OCI-LY1 (cell line): ENCODE measurements at regions not wholly inside any gene's neighbourhood (a gene's known extent, or its start where the extent isn't known, plus 50 kb on each side); places are given as distances from the start of the nearest gene placed in this dataset.

Experiments used
- H2AFZ ChIP-seq: fragments of 200-600 bp; sonication (generic), shearing (Covaris generic); 2 replicates; pipeline ENCODE4 v1.6.0; 2014; ENCODE audit warnings: antibody characterized with exemption, mild to moderate bottlenecking, low read length
- H3F3A ChIP-seq: fragments of 200-600 bp; sonication (generic), shearing (Covaris generic); 2 replicates; pipeline ENCODE4 v1.6.0; 2014; ENCODE audit warnings: mild to moderate bottlenecking, antibody characterized with exemption, low read length, moderate library complexity; ENCODE audit not compliant: insufficient read depth
- H3K27ac ChIP-seq: fragments of 200-600 bp; sonication (generic); 2 replicates; pipeline ENCODE4 v1.5.1; 2014; ENCODE audit warnings: low read length, mixed run types, mild to moderate bottlenecking, low read depth; ENCODE audit not compliant: poor library complexity, severe bottlenecking
- H3K27me3 ChIP-seq: fragments of 200-600 bp; sonication (generic); 2 replicates; pipeline ENCODE4 v1.6.0; 2014; ENCODE audit warnings: antibody characterized with exemption, mild to moderate bottlenecking, low read length, moderate library complexity; ENCODE audit not compliant: insufficient read depth
- H3K36me3 ChIP-seq: fragments of 200-600 bp; sonication (generic); 2 replicates; pipeline ENCODE4 v1.6.1; 2014; ENCODE audit warnings: mild to moderate bottlenecking, antibody characterized with exemption, low read length, moderate library complexity, mixed read lengths; ENCODE audit not compliant: insufficient read depth
- H3K4me1 ChIP-seq: fragments of 200-600 bp; sonication (generic); 2 replicates; pipeline ENCODE4 v1.5.1; 2014; ENCODE audit warnings: mild to moderate bottlenecking, low read length, moderate library complexity; ENCODE audit not compliant: insufficient read depth, severe bottlenecking
- H3K4me2 ChIP-seq: fragments of 200-600 bp; sonication (generic), shearing (Covaris generic); 2 replicates; pipeline ENCODE4 v1.6.1; 2014; ENCODE audit warnings: low read length
- H3K4me3 ChIP-seq: fragments of 200-600 bp; sonication (generic); 2 replicates; pipeline ENCODE4 v1.5.1; 2014; ENCODE audit warnings: low read length, low read depth, mild to moderate bottlenecking, mixed read lengths; ENCODE audit not compliant: poor library complexity, severe bottlenecking
- H3K79me2 ChIP-seq: fragments of 200-600 bp; shearing (Covaris generic); 2 replicates; pipeline ENCODE4 v1.6.1; 2016; ENCODE audit warnings: mixed run types, low read length, mixed read lengths; ENCODE audit not compliant: insufficient read depth
- H3K9ac ChIP-seq: fragments of 200-600 bp; sonication (generic), shearing (Covaris generic); 2 replicates; pipeline ENCODE4 v1.6.1; 2014; ENCODE audit warnings: mild to moderate bottlenecking, low read length, mixed read lengths
- H3K9me2 ChIP-seq: fragments of 200-600 bp; sonication (generic), shearing (Covaris generic); 2 replicates; pipeline ENCODE4 v1.6.1; 2014; ENCODE audit warnings: low read depth, mild to moderate bottlenecking, low read length, mixed read lengths
- H3K9me3 ChIP-seq: fragments of 200-600 bp; shearing (Covaris generic); 2 replicates; pipeline ENCODE4 v1.6.1; 2014; ENCODE audit warnings: low read length, mixed read lengths
- H4K20me1 ChIP-seq: fragments of 200-600 bp; sonication (generic), shearing (Covaris generic); 2 replicates; pipeline ENCODE4 v1.6.0; 2016; ENCODE audit warnings: mild to moderate bottlenecking, low read length; ENCODE audit not compliant: insufficient read depth
- EZH2 ChIP-seq: fragments of 200-600 bp; sonication (generic), shearing (Covaris generic); IDR thresholded peaks from 2 replicates; pipeline ENCODE4 v1.8.0; 2017; ENCODE audit warnings: borderline replicate concordance, mixed run types, mild to moderate bottlenecking, antibody characterized with exemption, low read length, moderate library complexity, mixed read lengths
- TF ChIP-seq, protein P1 (sequence below): fragments of 200-600 bp; sonication (generic), shearing (Covaris generic); IDR thresholded peaks from 2 replicates; pipeline ENCODE4 v1.5.1; 2017; ENCODE audit warnings: mild to moderate bottlenecking, antibody characterized with exemption, low read length, moderate library complexity, mixed read lengths

DNA sequence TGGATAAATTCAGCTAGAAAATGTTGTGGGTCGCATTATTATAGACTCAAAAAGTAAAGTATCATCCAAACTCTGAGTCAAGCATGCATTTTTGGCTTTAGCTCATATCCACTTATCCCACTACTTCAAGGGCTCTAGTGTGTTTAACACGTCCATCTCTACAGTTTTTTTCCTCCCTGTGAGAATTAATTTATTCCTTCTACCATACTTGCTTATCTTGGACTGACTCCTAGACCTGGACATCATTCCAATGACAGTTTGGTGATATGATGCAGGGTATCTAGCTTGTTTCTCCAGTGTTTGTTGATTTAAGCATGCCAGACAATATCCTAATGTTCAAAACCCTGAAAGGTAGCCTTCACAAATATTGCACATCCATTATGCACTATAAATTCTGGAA lies 1037.1 kb upstream of the INTU start:
- H3K9ac ChIP-seq = no peak overlapping the region
- no peaks in the 10 kb centered on the region for H3K79me2 ChIP-seq
- H3K4me3 ChIP-seq = no peak overlapping the region
- H2AFZ ChIP-seq = no peak overlapping the region
- H3K4me1 ChIP-seq = no peaks in the 10 kb centered on the region
- TF ChIP-seq, protein P1, sequence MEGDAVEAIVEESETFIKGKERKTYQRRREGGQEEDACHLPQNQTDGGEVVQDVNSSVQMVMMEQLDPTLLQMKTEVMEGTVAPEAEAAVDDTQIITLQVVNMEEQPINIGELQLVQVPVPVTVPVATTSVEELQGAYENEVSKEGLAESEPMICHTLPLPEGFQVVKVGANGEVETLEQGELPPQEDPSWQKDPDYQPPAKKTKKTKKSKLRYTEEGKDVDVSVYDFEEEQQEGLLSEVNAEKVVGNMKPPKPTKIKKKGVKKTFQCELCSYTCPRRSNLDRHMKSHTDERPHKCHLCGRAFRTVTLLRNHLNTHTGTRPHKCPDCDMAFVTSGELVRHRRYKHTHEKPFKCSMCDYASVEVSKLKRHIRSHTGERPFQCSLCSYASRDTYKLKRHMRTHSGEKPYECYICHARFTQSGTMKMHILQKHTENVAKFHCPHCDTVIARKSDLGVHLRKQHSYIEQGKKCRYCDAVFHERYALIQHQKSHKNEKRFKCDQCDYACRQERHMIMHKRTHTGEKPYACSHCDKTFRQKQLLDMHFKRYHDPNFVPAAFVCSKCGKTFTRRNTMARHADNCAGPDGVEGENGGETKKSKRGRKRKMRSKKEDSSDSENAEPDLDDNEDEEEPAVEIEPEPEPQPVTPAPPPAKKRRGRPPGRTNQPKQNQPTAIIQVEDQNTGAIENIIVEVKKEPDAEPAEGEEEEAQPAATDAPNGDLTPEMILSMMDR = no peak
- TF ChIP-seq EZH2 = no peak
- no peak overlapping the region for H3K4me2 ChIP-seq
- H3K9me2 ChIP-seq = no peaks in the 10 kb centered on the region
- H3K27ac ChIP-seq = no peak overlapping the region
- no peaks in the 10 kb centered on the region for H3F3A ChIP-seq
- H4K20me1 ChIP-seq = no peaks in the 10 kb centered on the region
- H3K36me3 ChIP-seq = no peaks in the 10 kb centered on the region
- no peaks in the 10 kb centered on the region for H3K9me3 ChIP-seq
- no peaks in the 10 kb centered on the region for H3K27me3 ChIP-seq

DNA sequence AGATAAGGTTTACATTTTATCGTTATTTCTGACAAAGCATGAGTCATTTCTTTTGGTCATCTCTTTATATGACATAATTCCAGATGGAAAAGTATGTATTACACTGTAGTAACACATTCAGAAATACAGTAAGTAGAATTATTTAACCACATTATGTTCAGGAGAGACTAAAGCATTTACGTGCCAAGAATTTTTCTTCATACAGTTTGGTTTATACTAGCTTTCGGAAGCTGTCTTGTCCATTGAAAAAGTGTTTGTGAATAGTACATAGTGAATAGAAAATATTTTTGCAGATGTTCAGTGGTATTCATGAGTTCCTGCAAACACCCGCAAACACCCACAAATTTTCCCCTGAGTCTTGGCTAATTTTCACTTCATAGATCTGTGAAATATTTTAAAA lies 1033.0 kb upstream of the INTU start:
- H3K27ac ChIP-seq = no peak overlapping the region
- no peak overlapping the region for H3K9ac ChIP-seq
- no peak overlapping the region for H3K4me3 ChIP-seq
- TF ChIP-seq, protein P1 = no peak
- TF ChIP-seq EZH2 = no peak
- H2AFZ ChIP-seq = no peak overlapping the region
- H3K9me2 ChIP-seq = no peaks in the 10 kb centered on the region
- no peaks in the 10 kb centered on the region for H3K79me2 ChIP-seq
- H3K4me1 ChIP-seq = no peaks in the 10 kb centered on the region
- H3K4me2 ChIP-seq = no peak overlapping the region
- H3F3A ChIP-seq = no peaks in the 10 kb centered on the region
- H3K27me3 ChIP-seq = no peaks in the 10 kb centered on the region
- H3K9me3 ChIP-seq = no peaks in the 10 kb centered on the region
- no peaks in the 10 kb centered on the region for H4K20me1 ChIP-seq
- H3K36me3 ChIP-seq = no peaks in the 10 kb centered on the region

DNA sequence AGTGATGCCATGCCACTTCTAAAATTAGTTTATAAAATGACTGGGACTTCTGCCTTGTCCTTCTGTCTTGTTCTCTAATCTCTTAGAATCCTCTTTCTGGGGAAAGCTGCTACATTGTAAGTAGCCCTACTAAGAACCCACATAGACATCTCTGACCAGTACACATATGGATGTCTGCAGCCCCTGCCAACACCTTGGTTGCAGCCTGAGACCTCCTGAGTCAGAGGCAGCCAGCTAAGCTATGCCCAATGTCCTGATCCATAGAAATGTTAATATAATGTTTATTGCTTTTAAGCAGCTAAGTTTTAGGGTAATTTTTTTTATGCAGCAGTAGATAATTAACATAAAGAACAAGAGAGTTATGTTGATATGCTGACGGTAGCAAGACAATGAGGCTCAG lies 1029.5 kb upstream of the INTU start:
- H3K36me3 ChIP-seq = no peaks in the 10 kb centered on the region
- H4K20me1 ChIP-seq = no peaks in the 10 kb centered on the region
- H3F3A ChIP-seq = no peaks in the 10 kb centered on the region
- no peaks in the 10 kb centered on the region for H3K4me1 ChIP-seq
- no peaks in the 10 kb centered on the region for H3K9me2 ChIP-seq
- no peaks in the 10 kb centered on the region for H3K27me3 ChIP-seq
- H3K4me3 ChIP-seq = no peak overlapping the region
- no peak overlapping the region for H3K4me2 ChIP-seq
- H3K9me3 ChIP-seq = no peaks in the 10 kb centered on the region
- no peak overlapping the region for H2AFZ ChIP-seq
- H3K79me2 ChIP-seq = no peaks in the 10 kb centered on the region
- no peak overlapping the region for H3K9ac ChIP-seq
- TF ChIP-seq, protein P1 = no peak
- no peak for TF ChIP-seq EZH2
- H3K27ac ChIP-seq = no peak overlapping the region
